ENCODE measurements at regions not wholly inside any gene's neighbourhood (a gene's known extent, or its start where the extent isn't known, plus 50 kb on each side); places are given as distances from the start of the nearest gene placed in this dataset.

- no peak for DNase-seq (ENCODE audit: low read depth in 2 of 2)
These were observed 107.7 kb upstream of the RASGRP1 start for GRCh38 chr15:38672273-38672672.

GRCh38 chr15:38672814-38673670 lies 108.4 kb upstream of the RASGRP1 start:
- DNase-seq (ENCODE audit: low read depth in 2 of 2), result no peak

- no peak for DNase-seq (ENCODE audit: low read depth in 2 of 2)
These were observed 109.8 kb upstream of the RASGRP1 start for GRCh38 chr15:38674448-38674847.

GRCh38 chr15:38678281-38678680 lies 113.7 kb upstream of the RASGRP1 start:
- no peak for DNase-seq (ENCODE audit: low read depth in 2 of 2)

- DNase-seq (ENCODE audit: low read depth in 2 of 2), result no peak
These were observed 116.2 kb upstream of the RASGRP1 start for GRCh38 chr15:38680775-38681174.

- no peak for DNase-seq (ENCODE audit: low read depth in 2 of 2)
These were observed 117.7 kb upstream of the RASGRP1 start for GRCh38 chr15:38682363-38682762.

GRCh38 chr15:38682861-38683260 lies 118.2 kb upstream of the RASGRP1 start:
- no peak for DNase-seq (ENCODE audit: low read depth in 2 of 2)

- peak; percentile 41 to 67 for DNase-seq (ENCODE audit: low read depth in 2 of 2)
These were observed 119.0 kb upstream of the RASGRP1 start for GRCh38 chr15:38683382-38684242.

- DNase-seq (ENCODE audit: low read depth in 2 of 2), result no peak
These were observed 119.9 kb upstream of the RASGRP1 start for GRCh38 chr15:38684440-38685010.

GRCh38 chr15:38685686-38686339 lies 121.2 kb upstream of the RASGRP1 start:
- no peak for DNase-seq (ENCODE audit: low read depth in 2 of 2)

- DNase-seq (ENCODE audit: low read depth in 2 of 2), result no peak
These were observed 122.7 kb upstream of the RASGRP1 start for GRCh38 chr15:38687340-38687739.

GRCh38 chr15:38687775-38688495 lies 123.3 kb upstream of the RASGRP1 start:
- DNase-seq (ENCODE audit: low read depth in 2 of 2), result no peak

GRCh38 chr15:38688761-38689160 lies 124.1 kb upstream of the RASGRP1 start:
- peak in 1 of 2 experiments; percentile 52 for DNase-seq (ENCODE audit: low read depth in 2 of 2)

GRCh38 chr15:38689522-38689921 lies 124.9 kb upstream of the RASGRP1 start:
- DNase-seq (ENCODE audit: low read depth in 2 of 2), result no peak

- no peak for DNase-seq (ENCODE audit: low read depth in 2 of 2)
These were observed 125.6 kb upstream of the RASGRP1 start for GRCh38 chr15:38690216-38690615.

GRCh38 chr15:38690719-38691332 lies 126.2 kb upstream of the RASGRP1 start:
- DNase-seq (ENCODE audit: low read depth in 2 of 2), result peak; percentile 55 to 73

GRCh38 chr15:38691377-38691776 lies 126.8 kb upstream of the RASGRP1 start:
- DNase-seq (ENCODE audit: low read depth in 2 of 2), result no peak

- DNase-seq (ENCODE audit: low read depth in 2 of 2), result no peak
These were observed 127.6 kb upstream of the RASGRP1 start for GRCh38 chr15:38691965-38692788.

GRCh38 chr15:38692789-38693062 lies 128.1 kb upstream of the RASGRP1 start:
- DNase-seq (ENCODE audit: low read depth in 2 of 2), result no peak
